ENCODE measurements at regions not wholly inside any gene's neighbourhood (a gene's known extent, or its start where the extent isn't known, plus 50 kb on each side); places are given as distances from the start of the nearest gene placed in this dataset.

DNA sequence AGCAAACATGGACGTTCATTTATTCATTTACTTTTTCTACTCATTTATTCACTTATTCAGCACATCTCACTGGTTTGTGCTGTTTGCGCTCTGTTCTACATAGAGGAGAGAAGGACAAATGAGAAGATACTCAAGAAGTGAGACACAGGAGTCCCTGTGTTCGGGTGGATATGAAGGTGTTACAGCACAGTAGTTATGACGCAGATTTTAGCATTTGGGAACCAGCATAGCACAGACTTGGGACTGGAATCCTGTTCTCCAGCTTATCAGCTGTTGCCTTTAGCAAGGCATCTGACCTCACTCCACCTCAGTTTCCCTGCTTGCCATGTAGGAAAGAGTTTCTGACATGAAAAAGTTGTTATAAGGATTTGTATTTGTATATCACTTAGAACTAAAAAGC, 430.1 kb downstream of the MAFB start:
- TF ChIP-seq, protein P1, sequence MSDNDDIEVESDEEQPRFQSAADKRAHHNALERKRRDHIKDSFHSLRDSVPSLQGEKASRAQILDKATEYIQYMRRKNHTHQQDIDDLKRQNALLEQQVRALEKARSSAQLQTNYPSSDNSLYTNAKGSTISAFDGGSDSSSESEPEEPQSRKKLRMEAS (CRISPR knock-in tag; IDR thresholded peaks at IDR 0.05): no peak
- no peak for TF ChIP-seq NR1H2 (CRISPR knock-in tag; IDR thresholded peaks at IDR 0.05)
- TF ChIP-seq CTCF (IDR thresholded peaks at IDR 0.05): no peak
- TF ChIP-seq USF2 (CRISPR knock-in tag; IDR thresholded peaks at IDR 0.05): no peak
- TF ChIP-seq ZNF423 (CRISPR knock-in tag; IDR thresholded peaks at IDR 0.05): no peak

All from WTC11 (cell line).